HL-60 (cell line): ENCODE measurements at regions not wholly inside any gene's neighbourhood (a gene's known extent, or its start where the extent isn't known, plus 50 kb on each side); places are given as distances from the start of the nearest gene placed in this dataset.

Source experiments
- DNase-seq, 2 experiments: peaks; one replicate each; pipeline ENCODE4 v3.0.0-alpha.2; 2010 to 2020; ENCODE audit warnings: low read depth in 1 of 2, low spot score in 1 of 2
- H3K27ac ChIP-seq: fragments of 250-450 bp; sonication (Bioruptor Pico); replicated peaks from 2 replicates; pipeline ENCODE4 v1.5.1; 2020; ENCODE audit warnings: mild to moderate bottlenecking, moderate library complexity
- H3K27me3 ChIP-seq: fragments of 250-450 bp; sonication (Bioruptor Pico); 2 replicates; pipeline ENCODE4 v1.5.1; 2021; ENCODE audit warnings: mild to moderate bottlenecking, moderate library complexity; ENCODE audit not compliant: insufficient read depth, poor library complexity, severe bottlenecking
- H3K4me3 ChIP-seq: replicated peaks from 2 replicates; pipeline ENCODE4 v1.5.1; 2011; ENCODE audit warnings: mild to moderate bottlenecking, control low read depth, low read length; ENCODE audit not compliant: insufficient read depth
- CTCF ChIP-seq: IDR thresholded peaks from one replicate; pipeline ENCODE4 v1.5.1; 2011; ENCODE audit warnings: low read length, control low read depth, inconsistent platforms; ENCODE audit not compliant: insufficient read depth
- GABPA ChIP-seq: IDR thresholded peaks from 2 replicates; pipeline ENCODE4 v1.6.1; 2012; ENCODE audit warnings: low read depth
- POLR2AphosphoS5 ChIP-seq: IDR thresholded peaks from 2 replicates; pipeline ENCODE4 v1.6.1; 2012; ENCODE audit warnings: low read depth
- REST ChIP-seq: IDR thresholded peaks from 2 replicates; pipeline ENCODE4 v1.6.1; 2012; ENCODE audit warnings: low read depth; ENCODE audit not compliant: insufficient replicate concordance
- SPI1 ChIP-seq: IDR thresholded peaks from 2 replicates; pipeline ENCODE4 v1.6.1; 2012; ENCODE audit warnings: low read depth, mild to moderate bottlenecking, borderline replicate concordance

- H3K4me3 ChIP-seq, result no peak overlapping the region
- no peak for TF ChIP-seq POLR2AphosphoS5
- TF ChIP-seq CTCF, result no peak
- no peak for TF ChIP-seq REST
- no peak for TF ChIP-seq SPI1
- TF ChIP-seq GABPA, result no peak
- H3K27me3 ChIP-seq, result no peaks in the 10 kb centered on the region
- no peak for DNase-seq
- H3K27ac ChIP-seq, result no peak overlapping the region
Observed at GRCh38 chr10:2245580-2245979, 508.3 kb upstream of the ADARB2 start.

- no peak for TF ChIP-seq CTCF
- no peak for TF ChIP-seq GABPA
- TF ChIP-seq POLR2AphosphoS5, result no peak
- no peak for TF ChIP-seq REST
- no peak for TF ChIP-seq SPI1
- no peaks in the 10 kb centered on the region for H3K27me3 ChIP-seq
- no peak overlapping the region for H3K4me3 ChIP-seq
- no peak overlapping the region for H3K27ac ChIP-seq
- no peak for DNase-seq
Observed at GRCh38 chr10:2244471-2244870, 507.1 kb upstream of the ADARB2 start.

GRCh38 chr10:2236876-2237275 lies 499.6 kb upstream of the ADARB2 start:
- Histone ChIP-seq H3K27me3 (no peaks in the 10 kb centered on the region), H3K4me3 (no peak overlapping the region), H3K27ac (no peak overlapping the region)
- no peak for TF ChIP-seq REST
- TF ChIP-seq POLR2AphosphoS5, result no peak
- TF ChIP-seq CTCF, result no peak
- no peak for TF ChIP-seq GABPA
- no peak for TF ChIP-seq SPI1
- no peak for DNase-seq
